ENCODE measurements at regions not wholly inside any gene's neighbourhood (a gene's known extent, or its start where the extent isn't known, plus 50 kb on each side); places are given as distances from the start of the nearest gene placed in this dataset.

- no peak overlapping the region for H3K18ac ChIP-seq (ENCODE audit: insufficient read length, low read depth, low read length)
- Mint-ChIP-seq H3K27me3 (ENCODE audit: low read depth) (no peaks in the 10 kb centered on the region), H3K4me1 (peaks cover 0 to 8% of the 10 kb centered on the region in 2 experiments; a peak in 2 of 4 replicates), H3K36me3 (ENCODE audit: insufficient read depth in 1 of 3, low read depth in 3 of 3) (peaks cover 3 to 5% (median 3%) of the 10 kb centered on the region in 3 experiments; a peak in 5 of 7 replicates), H3K4me3 (no peak overlapping the region), H3K27ac (no peak overlapping the region), H3K9me3 (peaks cover 7 to 11% of the 10 kb centered on the region in 2 experiments; a peak in 4 of 5 replicates)
- H2AFZ ChIP-seq (ENCODE audit: low read length) = no peak overlapping the region
- no peaks in the 10 kb centered on the region for H3K23me2 ChIP-seq (ENCODE audit: insufficient read length, low read depth, low read length, poor library complexity, severe bottlenecking)
- H2BK15ac ChIP-seq (ENCODE audit: low read depth, low read length) = no peak overlapping the region
- H3K4me2 ChIP-seq (ENCODE audit: insufficient read depth, insufficient read length, low read length) = no peak overlapping the region
- no peak overlapping the region for H4K8ac ChIP-seq (replicated peaks; ENCODE audit: insufficient read length, low read depth, low read length)
- WGBS (ENCODE audit: extremely low coverage, insufficient read length, low lambda C conversion rate) = no CpG with 5 or more reads among the region's 5 CpGs
- H3T11ph ChIP-seq (ENCODE audit: low read length) = no peak overlapping the region
- H2BK120ac ChIP-seq (ENCODE audit: low read depth, low read length, poor library complexity, severe bottlenecking) = no peak overlapping the region
- H2BK20ac ChIP-seq (ENCODE audit: low read depth, low read length, poor library complexity, severe bottlenecking) = no peak overlapping the region
- H3K4me1 ChIP-seq (ENCODE audit: insufficient read depth, low read length) = no peaks in the 10 kb centered on the region; the same call in 1 of the 2 replicates
- H4K5ac ChIP-seq (ENCODE audit: insufficient read length, low read depth, low read length) = no peak overlapping the region
- no peak for DNase-seq
- no peak overlapping the region for H2BK5ac ChIP-seq (ENCODE audit: insufficient read length, low read length)
- H2BK12ac ChIP-seq (ENCODE audit: insufficient read length, low read depth, low read length) = no peak overlapping the region
- no peaks in the 10 kb centered on the region for H3K27me3 ChIP-seq (ENCODE audit: insufficient read depth, low read length)
- H3K79me1 ChIP-seq (ENCODE audit: insufficient read depth, low read depth, low read length, poor library complexity, severe bottlenecking) = no peaks in the 10 kb centered on the region
- no peaks in the 10 kb centered on the region for H3K9me3 ChIP-seq (ENCODE audit: control insufficient read depth, low read depth, low read length)
- no peak overlapping the region for H3K23ac ChIP-seq (ENCODE audit: insufficient read length, low read depth, low read length)
- no peaks in the 10 kb centered on the region for H3K79me2 ChIP-seq (ENCODE audit: insufficient read depth, low read length)
- no peak overlapping the region for H3K14ac ChIP-seq (ENCODE audit: insufficient read depth, low read length)
- no peak for TF ChIP-seq CTCF (conservative IDR thresholded peaks at IDR 0.05)
- H4K20me1 ChIP-seq (ENCODE audit: control insufficient read depth, insufficient read depth, insufficient read length) = no peaks in the 10 kb centered on the region
- no peak overlapping the region for H4K91ac ChIP-seq (ENCODE audit: insufficient read length, low read depth, low read length)
- H3K9ac ChIP-seq (ENCODE audit: extremely low read depth, insufficient read length, low read length) = no peak overlapping the region
- no peak overlapping the region for H3K56ac ChIP-seq (ENCODE audit: insufficient read length, low read depth, low read length)
- H3K4ac ChIP-seq (ENCODE audit: low read depth, low read length) = no peak overlapping the region
- no peak overlapping the region for H2AK5ac ChIP-seq (ENCODE audit: insufficient read length, low read length)
- H3K27ac ChIP-seq (ENCODE audit: insufficient read length, low read depth, low read length) = no peak overlapping the region
Observed at GRCh38 chr2:7131261-7131660, 214.0 kb downstream of the RNF144A start.

Data from H9 (cell line).